ENCODE measurements at regions not wholly inside any gene's neighbourhood (a gene's known extent, or its start where the extent isn't known, plus 50 kb on each side); places are given as distances from the start of the nearest gene placed in this dataset.
"Not testable (repeated sequence)": the region's sequence is repeated elsewhere in the genome, so short reads cannot be mapped to it uniquely, and the experiment has no call there.

DNA sequence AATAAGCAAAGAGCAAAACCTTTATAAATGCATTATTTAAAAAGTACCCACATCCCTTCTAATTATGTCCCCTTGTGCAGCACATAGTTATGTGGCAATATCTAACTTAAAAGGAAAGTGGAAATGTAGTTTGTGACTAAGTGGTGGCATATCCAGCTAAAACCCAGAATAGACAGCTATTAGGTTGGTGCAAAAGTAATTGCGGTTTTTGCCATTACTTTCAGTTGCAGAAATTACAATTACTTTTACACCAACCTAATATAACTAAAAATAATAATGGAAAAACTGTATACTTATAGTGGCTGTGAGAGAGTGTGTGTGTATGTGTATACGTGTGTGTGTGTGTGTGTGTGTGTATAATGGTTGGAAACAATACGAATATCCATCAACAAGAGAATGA lies 1108.1 kb upstream of the CNTN5 start:
- Histone ChIP-seq H3K4me1 (no peaks in the 10 kb centered on the region), H3K36me3 (no peaks in the 10 kb centered on the region), H3K27me3 (no peaks in the 10 kb centered on the region), H3K9me3 (no peaks in the 10 kb centered on the region), H3K4me3 (no peak overlapping the region), H3K27ac (no peak overlapping the region)
- intact Hi-C loops (cut with DNase I; ENCODE audit: low total_unique reads): no loop called here
- no peak for DNase-seq
- TF ChIP-seq, protein P1, sequence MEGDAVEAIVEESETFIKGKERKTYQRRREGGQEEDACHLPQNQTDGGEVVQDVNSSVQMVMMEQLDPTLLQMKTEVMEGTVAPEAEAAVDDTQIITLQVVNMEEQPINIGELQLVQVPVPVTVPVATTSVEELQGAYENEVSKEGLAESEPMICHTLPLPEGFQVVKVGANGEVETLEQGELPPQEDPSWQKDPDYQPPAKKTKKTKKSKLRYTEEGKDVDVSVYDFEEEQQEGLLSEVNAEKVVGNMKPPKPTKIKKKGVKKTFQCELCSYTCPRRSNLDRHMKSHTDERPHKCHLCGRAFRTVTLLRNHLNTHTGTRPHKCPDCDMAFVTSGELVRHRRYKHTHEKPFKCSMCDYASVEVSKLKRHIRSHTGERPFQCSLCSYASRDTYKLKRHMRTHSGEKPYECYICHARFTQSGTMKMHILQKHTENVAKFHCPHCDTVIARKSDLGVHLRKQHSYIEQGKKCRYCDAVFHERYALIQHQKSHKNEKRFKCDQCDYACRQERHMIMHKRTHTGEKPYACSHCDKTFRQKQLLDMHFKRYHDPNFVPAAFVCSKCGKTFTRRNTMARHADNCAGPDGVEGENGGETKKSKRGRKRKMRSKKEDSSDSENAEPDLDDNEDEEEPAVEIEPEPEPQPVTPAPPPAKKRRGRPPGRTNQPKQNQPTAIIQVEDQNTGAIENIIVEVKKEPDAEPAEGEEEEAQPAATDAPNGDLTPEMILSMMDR (IDR thresholded peaks at IDR 0.05): no peak

DNA sequence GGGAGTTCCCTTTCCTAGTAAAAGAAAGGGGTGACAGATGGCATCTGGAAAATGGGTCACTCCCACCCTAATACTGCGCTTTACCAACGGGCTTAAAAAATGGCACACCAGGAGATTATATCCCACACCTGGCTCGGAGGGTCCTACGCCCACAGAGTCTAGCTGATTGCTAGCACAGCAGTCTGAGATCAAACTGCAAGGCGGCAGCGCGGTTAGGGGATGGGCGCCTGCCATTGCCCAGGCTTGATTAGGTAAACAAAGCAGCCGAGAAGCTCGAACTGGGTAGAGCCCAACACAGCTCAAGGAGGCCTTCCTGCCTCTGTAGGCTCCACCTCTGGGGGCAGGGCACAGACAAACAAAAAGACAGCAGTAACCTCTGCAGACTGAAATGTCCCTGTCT lies 1097.8 kb upstream of the CNTN5 start:
- H3K4me3 ChIP-seq; intact Hi-C loops (cut with DNase I; ENCODE audit: low total_unique reads); H3K36me3 ChIP-seq; H3K4me1 ChIP-seq; H3K27me3 ChIP-seq; DNase-seq; H3K9me3 ChIP-seq; H3K27ac ChIP-seq: not testable (repeated sequence)

DNA sequence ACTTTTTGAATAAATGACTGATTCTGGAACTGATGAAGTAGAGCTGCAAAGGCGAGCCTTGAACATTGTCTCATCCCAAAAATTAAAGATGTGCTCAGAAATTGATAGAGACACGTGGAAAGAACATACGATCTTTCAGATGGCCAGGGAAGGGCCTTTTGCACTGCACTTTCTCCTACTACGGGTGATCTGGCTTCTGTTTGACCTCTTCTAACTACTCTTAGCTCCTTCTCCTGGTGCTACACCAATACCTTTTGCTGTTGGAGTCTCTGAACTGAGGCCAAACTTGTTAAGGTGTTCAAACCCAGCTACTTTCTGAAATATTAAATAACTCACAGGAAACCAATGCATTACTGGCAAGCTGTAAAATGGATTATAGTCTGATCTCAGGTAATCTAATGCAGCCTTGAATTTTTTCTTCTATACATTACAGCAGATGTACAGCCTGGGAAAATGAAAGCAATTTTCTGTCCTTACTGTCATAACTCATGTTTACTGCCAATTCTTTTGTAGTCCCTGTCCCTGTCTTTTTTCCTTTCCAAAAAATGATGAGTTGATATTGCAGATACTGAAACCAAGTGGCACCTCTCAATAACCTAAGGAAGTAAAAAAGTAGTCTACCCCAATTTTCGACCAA lies 1086.1 kb upstream of the CNTN5 start:
- Histone ChIP-seq H3K27me3 (no peaks in the 10 kb centered on the region), H3K36me3 (no peaks in the 10 kb centered on the region), H3K4me3 (no peak overlapping the region), H3K27ac (no peak overlapping the region), H3K4me1 (no peaks in the 10 kb centered on the region), H3K9me3 (no peaks in the 10 kb centered on the region)
- intact Hi-C loops (cut with DNase I; ENCODE audit: low total_unique reads): no loop called here
- DNase-seq: no peak
- TF ChIP-seq, protein P1 (IDR thresholded peaks at IDR 0.05): no peak

DNA sequence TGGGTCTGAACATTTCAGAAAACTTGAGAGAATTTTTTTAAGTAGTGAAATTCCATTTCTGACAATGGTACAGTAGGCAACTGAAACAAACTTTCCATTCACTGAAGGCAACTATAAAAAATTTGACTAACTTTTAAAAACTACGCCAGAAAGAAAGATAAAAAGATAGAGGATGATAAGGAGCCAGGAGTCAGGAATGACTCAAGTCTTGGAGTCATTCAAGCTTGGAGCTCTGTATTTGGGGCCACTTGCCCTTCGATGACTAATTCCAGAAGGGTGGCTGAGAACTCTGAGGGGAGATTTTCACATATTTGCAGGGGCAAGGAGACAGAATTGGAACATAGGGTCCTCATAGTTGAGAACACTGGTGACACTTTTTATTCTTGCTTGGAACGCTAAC lies 1083.2 kb upstream of the CNTN5 start:
- H3K27ac ChIP-seq: no peak overlapping the region
- H3K27me3 ChIP-seq: no peaks in the 10 kb centered on the region
- no peaks in the 10 kb centered on the region for H3K4me1 ChIP-seq
- TF ChIP-seq, protein P1 (IDR thresholded peaks at IDR 0.05): no peak
- no peak overlapping the region for H3K4me3 ChIP-seq
- DNase-seq: no peak
- intact Hi-C loops (cut with DNase I; ENCODE audit: low total_unique reads): no loop called here
- H3K36me3 ChIP-seq: no peaks in the 10 kb centered on the region
- H3K9me3 ChIP-seq: no peaks in the 10 kb centered on the region

DNA sequence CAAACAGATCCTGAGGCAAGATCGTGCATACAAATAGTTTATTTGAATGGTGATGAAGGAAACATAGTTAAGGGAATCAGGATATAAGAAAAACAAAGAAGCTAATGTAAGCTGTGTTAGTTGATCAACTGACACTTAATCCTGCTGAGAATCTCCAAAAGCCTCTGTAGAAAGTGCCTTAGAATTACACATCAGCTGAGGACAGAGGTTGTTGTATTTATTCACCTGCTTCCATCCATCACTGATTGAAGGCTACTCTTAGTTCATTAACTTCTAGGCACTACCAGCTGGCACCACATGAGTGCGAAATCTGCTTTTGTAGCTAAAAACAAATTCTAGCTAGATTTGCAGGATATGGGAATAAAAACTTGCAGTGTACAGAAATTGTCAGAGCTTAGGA lies 1082.0 kb upstream of the CNTN5 start:
- Histone ChIP-seq H3K4me1 (no peaks in the 10 kb centered on the region), H3K27me3 (no peaks in the 10 kb centered on the region), H3K4me3 (no peak overlapping the region), H3K9me3 (no peaks in the 10 kb centered on the region), H3K36me3 (no peaks in the 10 kb centered on the region), H3K27ac (no peak overlapping the region)
- intact Hi-C loops (cut with DNase I; ENCODE audit: low total_unique reads): no loop called here
- no peak for DNase-seq
- TF ChIP-seq, protein P1 (IDR thresholded peaks at IDR 0.05): no peak

DNA sequence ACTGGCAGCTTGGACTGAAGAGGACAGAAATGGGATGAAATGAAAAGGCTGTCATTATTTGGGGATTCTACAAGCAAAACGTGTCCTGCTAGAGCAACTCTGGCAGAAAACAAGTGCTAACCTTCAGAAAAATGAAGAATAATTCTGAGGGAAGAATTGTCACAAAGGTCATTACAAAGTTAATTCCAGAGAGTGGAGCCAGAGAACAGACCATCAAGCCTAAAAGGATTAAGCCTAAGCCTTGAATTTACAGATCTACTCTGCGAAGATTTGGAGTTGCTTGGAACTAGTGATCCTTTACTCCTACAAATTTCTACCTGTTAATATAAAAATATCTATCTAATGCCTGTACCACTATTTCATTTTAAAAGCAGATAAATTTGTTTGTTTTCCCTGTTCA lies 1077.3 kb upstream of the CNTN5 start:
- intact Hi-C loops (cut with DNase I; ENCODE audit: low total_unique reads): no loop called here
- Histone ChIP-seq H3K4me3 (no peak overlapping the region), H3K27me3 (no peaks in the 10 kb centered on the region), H3K4me1 (no peaks in the 10 kb centered on the region), H3K27ac (no peak overlapping the region), H3K9me3 (no peaks in the 10 kb centered on the region), H3K36me3 (no peaks in the 10 kb centered on the region)
- DNase-seq: no peak
- TF ChIP-seq, protein P1 (IDR thresholded peaks at IDR 0.05): no peak

All from tibial artery (tissue), 4 donors.